Activated effector memory CD4-positive, alpha-beta T cell treated with Interleukin-2 at 50 U/mL for 16 hours (primary cell): ENCODE measurements at regions not wholly inside any gene's neighbourhood (a gene's known extent, or its start where the extent isn't known, plus 50 kb on each side); places are given as distances from the start of the nearest gene placed in this dataset.

Source experiments
- DNase-seq: peaks from one replicate; pipeline ENCODE4 v3.0.0-alpha.2; 2020

GRCh38 chr13:24085662-24086061, 74.9 kb upstream of the SPATA13 start:
- DNase-seq = no peak

GRCh38 chr13:24086642-24087041, 73.9 kb upstream of the SPATA13 start:
- DNase-seq = no peak

- no peak for DNase-seq
Observed at GRCh38 chr13:24087605-24088225, 72.8 kb upstream of the SPATA13 start.

GRCh38 chr13:24090049-24090448, 70.5 kb upstream of the SPATA13 start:
- DNase-seq = no peak

GRCh38 chr13:24091080-24091479, 69.4 kb upstream of the SPATA13 start:
- no peak for DNase-seq

- no peak for DNase-seq
Observed at GRCh38 chr13:24092108-24092507, 68.4 kb upstream of the SPATA13 start.

- DNase-seq = no peak
Observed at GRCh38 chr13:24093047-24093446, 67.5 kb upstream of the SPATA13 start.

- DNase-seq = no peak
Observed at GRCh38 chr13:24096659-24097058, 63.9 kb upstream of the SPATA13 start.

- no peak for DNase-seq
Observed at GRCh38 chr13:24097064-24097463, 63.5 kb upstream of the SPATA13 start.

GRCh38 chr13:24097667-24098066, 62.9 kb upstream of the SPATA13 start:
- no peak for DNase-seq

- no peak for DNase-seq
Observed at GRCh38 chr13:24099490-24099889, 61.0 kb upstream of the SPATA13 start.

GRCh38 chr13:24100188-24100587, 60.3 kb upstream of the SPATA13 start:
- no peak for DNase-seq

GRCh38 chr13:24103782-24104372, 56.6 kb upstream of the SPATA13 start:
- DNase-seq = no peak

- no peak for DNase-seq
Observed at GRCh38 chr13:24104723-24105122, 55.8 kb upstream of the SPATA13 start.

GRCh38 chr13:24106429-24106828, 54.1 kb upstream of the SPATA13 start:
- no peak for DNase-seq

- no peak for DNase-seq
Observed at GRCh38 chr13:24107955-24108614, 52.4 kb upstream of the SPATA13 start.

- DNase-seq = no peak
Observed at GRCh38 chr13:24108615-24108965, 51.9 kb upstream of the SPATA13 start.

- no peak for DNase-seq
Observed at GRCh38 chr13:24110011-24110410, 50.5 kb upstream of the SPATA13 start.
